ENCODE measurements at regions not wholly inside any gene's neighbourhood (a gene's known extent, or its start where the extent isn't known, plus 50 kb on each side); places are given as distances from the start of the nearest gene placed in this dataset.

- TF ChIP-seq, protein P1, sequence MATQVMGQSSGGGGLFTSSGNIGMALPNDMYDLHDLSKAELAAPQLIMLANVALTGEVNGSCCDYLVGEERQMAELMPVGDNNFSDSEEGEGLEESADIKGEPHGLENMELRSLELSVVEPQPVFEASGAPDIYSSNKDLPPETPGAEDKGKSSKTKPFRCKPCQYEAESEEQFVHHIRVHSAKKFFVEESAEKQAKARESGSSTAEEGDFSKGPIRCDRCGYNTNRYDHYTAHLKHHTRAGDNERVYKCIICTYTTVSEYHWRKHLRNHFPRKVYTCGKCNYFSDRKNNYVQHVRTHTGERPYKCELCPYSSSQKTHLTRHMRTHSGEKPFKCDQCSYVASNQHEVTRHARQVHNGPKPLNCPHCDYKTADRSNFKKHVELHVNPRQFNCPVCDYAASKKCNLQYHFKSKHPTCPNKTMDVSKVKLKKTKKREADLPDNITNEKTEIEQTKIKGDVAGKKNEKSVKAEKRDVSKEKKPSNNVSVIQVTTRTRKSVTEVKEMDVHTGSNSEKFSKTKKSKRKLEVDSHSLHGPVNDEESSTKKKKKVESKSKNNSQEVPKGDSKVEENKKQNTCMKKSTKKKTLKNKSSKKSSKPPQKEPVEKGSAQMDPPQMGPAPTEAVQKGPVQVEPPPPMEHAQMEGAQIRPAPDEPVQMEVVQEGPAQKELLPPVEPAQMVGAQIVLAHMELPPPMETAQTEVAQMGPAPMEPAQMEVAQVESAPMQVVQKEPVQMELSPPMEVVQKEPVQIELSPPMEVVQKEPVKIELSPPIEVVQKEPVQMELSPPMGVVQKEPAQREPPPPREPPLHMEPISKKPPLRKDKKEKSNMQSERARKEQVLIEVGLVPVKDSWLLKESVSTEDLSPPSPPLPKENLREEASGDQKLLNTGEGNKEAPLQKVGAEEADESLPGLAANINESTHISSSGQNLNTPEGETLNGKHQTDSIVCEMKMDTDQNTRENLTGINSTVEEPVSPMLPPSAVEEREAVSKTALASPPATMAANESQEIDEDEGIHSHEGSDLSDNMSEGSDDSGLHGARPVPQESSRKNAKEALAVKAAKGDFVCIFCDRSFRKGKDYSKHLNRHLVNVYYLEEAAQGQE (IDR thresholded peaks at IDR 0.05; ENCODE audit: insufficient read depth in 1 of 2, low read depth in 2 of 2, low read length in 2 of 2): no peak
- no peak for TF ChIP-seq TAF1 (IDR thresholded peaks at IDR 0.05; ENCODE audit: borderline replicate concordance, insufficient read depth, low read length)
- no peak for TF ChIP-seq SIN3A (IDR thresholded peaks at IDR 0.05; ENCODE audit: borderline replicate concordance, insufficient read depth, low read length)
- TF ChIP-seq POLR2AphosphoS5 (IDR thresholded peaks at IDR 0.05; ENCODE audit: low read depth, low read length): no peak
Measured at GRCh38 chr2:41441958-41442357, 605.9 kb upstream of the PKDCC start.
